Endothelial cell of umbilical vein (primary cell): ENCODE measurements at regions not wholly inside any gene's neighbourhood (a gene's known extent, or its start where the extent isn't known, plus 50 kb on each side); places are given as distances from the start of the nearest gene placed in this dataset.

Experiments
- BruUV-seq: library from RNA; stranded (reverse); fragments of 400-500 nt; replicated peaks from 2 replicates; lab custom pipeline; 2021; lab: Mats Ljungman, UMichigan
- CTCF ChIA-PET: fragments of 300-600, 350-600 bp; sonication (Branson Sonifier 250); formaldehyde crosslinking; loops from one replicate; lab custom pipeline; 2021; ENCODE audit warnings: antibody characterized with exemption, inconsistent platforms; lab: Charles Lee
- POLR2A ChIA-PET: fragments of 300-600, 350-600 bp; sonication (Branson Sonifier 250); formaldehyde crosslinking; loops from one replicate; lab custom pipeline; 2021; ENCODE audit warnings: antibody characterized with exemption, inconsistent platforms; lab: Charles Lee
- DNase-seq: peaks from one replicate; pipeline ENCODE4 v3.0.0-alpha.2; 2011; ENCODE audit warnings: low read depth, low spot score
- FAIRE-seq: peaks from 2 replicates; lab custom pipeline; 2011; peaks lifted over from hg19 to GRCh38; lab: Jason Lieb, UNC
- H2AFZ ChIP-seq: 2 replicates; pipeline ENCODE4 v1.6.0; 2012; ENCODE audit warnings: low read depth, low read length, control low read depth, inconsistent platforms
- H3K27ac ChIP-seq: 2 replicates; pipeline ENCODE4 v1.5.1; 2011; ENCODE audit warnings: low read depth, mild to moderate bottlenecking, control low read depth, low read length, moderate library complexity; ENCODE audit not compliant: insufficient read depth
- H3K27me3 ChIP-seq, 2 experiments: 2 replicates each; pipeline versions ENCODE4 v1.6.0 to v1.6.1; 2011; ENCODE audit warnings: low read length in 2 of 2, mixed read lengths in 1 of 2; ENCODE audit not compliant: control insufficient read depth in 2 of 2, insufficient read depth in 2 of 2
- H3K36me3 ChIP-seq, 2 experiments: 2 replicates in 1 of 2; 3 replicates in 1 of 2; pipeline ENCODE4 v1.5.1; 2011; ENCODE audit warnings: low read length in 2 of 2, mild to moderate bottlenecking in 1 of 2, moderate library complexity in 1 of 2; ENCODE audit not compliant: control insufficient read depth in 2 of 2, insufficient read depth in 2 of 2; ENCODE audit errors: extremely low read depth in 1 of 2
- H3K4me1 ChIP-seq: 3 replicates; pipeline ENCODE4 v1.5.1; 2011; ENCODE audit warnings: mild to moderate bottlenecking, low read length; ENCODE audit not compliant: control insufficient read depth, insufficient read depth; ENCODE audit errors: extremely low read depth
- H3K4me2 ChIP-seq: 2 replicates; pipeline ENCODE4 v1.6.1; 2011; ENCODE audit warnings: low read length, control low read depth, mixed read lengths; ENCODE audit not compliant: insufficient read depth
- H3K4me3 ChIP-seq, 3 experiments: fragments of 200-600 bp in 1 of 3; sonication (generic), shearing (Covaris generic) in 1 of 3; replicated peaks in 1 of 3; 2 replicates each; pipeline ENCODE4 v1.5.1; 2011 to 2016; ENCODE audit warnings: control low read depth in 3 of 3, low read length in 3 of 3, mild to moderate bottlenecking in 2 of 3, inconsistent platforms in 1 of 3, low read depth in 1 of 3, moderate library complexity in 1 of 3; ENCODE audit not compliant: insufficient read depth in 1 of 3
- H3K79me2 ChIP-seq: 2 replicates; pipeline ENCODE4 v1.6.0; 2012; ENCODE audit warnings: low read length, inconsistent platforms; ENCODE audit not compliant: control insufficient read depth, insufficient read depth
- H3K9ac ChIP-seq: replicated peaks from 2 replicates; pipeline ENCODE3; 2011; ENCODE audit warnings: low read length, control low read depth; ENCODE audit not compliant: insufficient read depth; ENCODE audit errors: extremely low read depth
- H3K9me1 ChIP-seq: replicated peaks from 3 replicates; pipeline ENCODE4 v1.6.0; 2011; ENCODE audit warnings: mild to moderate bottlenecking, low read length; ENCODE audit not compliant: control insufficient read depth, insufficient read depth; ENCODE audit errors: extremely low read depth
- H3K9me3 ChIP-seq: replicated peaks from 2 replicates; pipeline ENCODE4 v1.5.1; 2012; ENCODE audit warnings: low read length, inconsistent platforms; ENCODE audit not compliant: control insufficient read depth, insufficient read depth
- H4K20me1 ChIP-seq: replicated peaks from 2 replicates; pipeline ENCODE3; 2011; ENCODE audit warnings: mild to moderate bottlenecking, low read length; ENCODE audit not compliant: control insufficient read depth, insufficient read depth; ENCODE audit errors: extremely low read depth
- CTCF ChIP-seq, 2 donors: IDR thresholded peaks; 1 replicate in 1 of 2; 2 replicates in 1 of 2; pipeline ENCODE4 v1.5.1; 2011; ENCODE audit warnings: low read length in 2 of 2, mild to moderate bottlenecking in 2 of 2, moderate library complexity in 2 of 2, control low read depth in 1 of 2, inconsistent platforms in 1 of 2, low read depth in 1 of 2; ENCODE audit not compliant: insufficient read depth in 1 of 2; ENCODE audit errors: extremely low read depth in 1 of 2
- EZH2 ChIP-seq: IDR thresholded peaks from 2 replicates; pipeline ENCODE4 v1.6.1; 2012; ENCODE audit warnings: borderline replicate concordance, low read depth, mild to moderate bottlenecking, moderate library complexity, low read length, inconsistent platforms; ENCODE audit not compliant: severe bottlenecking
- FOS ChIP-seq: IDR thresholded peaks from 2 replicates; pipeline ENCODE4 v1.6.1; 2011; ENCODE audit warnings: mild to moderate bottlenecking, low read length, moderate library complexity, borderline replicate concordance; ENCODE audit not compliant: insufficient read depth
- GATA2 ChIP-seq: IDR thresholded peaks from 2 replicates; pipeline ENCODE4 v1.7.0; 2011; ENCODE audit warnings: low read depth, mild to moderate bottlenecking, moderate library complexity, mixed read lengths, low read length; ENCODE audit not compliant: insufficient read length, insufficient read depth
- JUN ChIP-seq: IDR thresholded peaks from 2 replicates; pipeline ENCODE4 v1.6.1; 2011; ENCODE audit warnings: borderline replicate concordance, low read depth; ENCODE audit not compliant: insufficient read length, insufficient read depth
- POLR2A ChIP-seq: IDR thresholded peaks from 2 replicates; pipeline ENCODE4 v1.6.1; 2012; ENCODE audit warnings: low read depth, mild to moderate bottlenecking, control low read depth, low read length
- POLR2AphosphoS5 ChIP-seq: IDR thresholded peaks from 2 replicates; pipeline ENCODE4 v1.6.1; 2012; ENCODE audit warnings: low read depth, mild to moderate bottlenecking, control low read depth, low read length, moderate library complexity; ENCODE audit not compliant: insufficient read depth
- dilution Hi-C: fragments of 300-500 bp; cut with MboI; formaldehyde crosslinking; loops from one replicate; pipeline ENCODE4 v1.15.0; 2019; ENCODE audit warnings: low sequenced_read_pairs; ENCODE audit not compliant: extremely low pct_ligation_motif_present
- intact Hi-C: fragments of 100-400 bp; cut with micrococcal nuclease; formaldehyde crosslinking; loops from one replicate; pipeline ENCODE4 v1.10.0; 2022

- intact Hi-C loops (loop anchor here (1.0 to 10.0 kb wide), 5 partner anchors 76 to 997 kb away; no protein-coding TSS in a partner anchor), dilution Hi-C loops (no loop called here)
- no peaks in the 10 kb centered on the region for H4K20me1 ChIP-seq
- POLR2A ChIA-PET, result no interaction called here
- no peaks in the 10 kb centered on the region for H3K9me3 ChIP-seq
- H3K27me3 ChIP-seq, result no peaks in the 10 kb centered on the region
- no peak overlapping the region for H3K27ac ChIP-seq
- CTCF ChIA-PET, result interaction anchor here (1.0 to 2.4 kb wide), 9 partner anchors 16 to 1528 kb away, joined by 3 to 24 read pairs (median 5); no protein-coding TSS in a partner anchor
- no peaks in the 10 kb centered on the region for H3K4me1 ChIP-seq
- no peak overlapping the region for H2AFZ ChIP-seq
- no peak overlapping the region for H3K4me3 ChIP-seq
- H3K36me3 ChIP-seq, result no peaks in the 10 kb centered on the region
- H3K9ac ChIP-seq, result no peak overlapping the region
- H3K9me1 ChIP-seq, result no peaks in the 10 kb centered on the region
- no peak for TF ChIP-seq GATA2
- TF ChIP-seq POLR2AphosphoS5, result no peak
- TF ChIP-seq CTCF (IDR thresholded peaks at IDR 0.05; ENCODE audit: extremely low read depth in 1 of 2, insufficient read depth in 1 of 2, low read depth in 1 of 2, low read length in 2 of 2), result peak in 1 of 2 donors; percentile 32
- no peak for TF ChIP-seq FOS
- TF ChIP-seq JUN, result no peak
- TF ChIP-seq EZH2, result no peak
- TF ChIP-seq POLR2A, result no peak
- DNase-seq, result peak; percentile 24
- no peaks in the 10 kb centered on the region for H3K79me2 ChIP-seq
- FAIRE-seq, result no peak
- no TSS peak for BruUV-seq
- H3K4me2 ChIP-seq, result no peak overlapping the region
Measured at GRCh38 chr12:92574051-92574783, 128.6 kb upstream of the PLEKHG7 start.
